Body of pancreas (tissue), 4 donors: ENCODE measurements at regions not wholly inside any gene's neighbourhood (a gene's known extent, or its start where the extent isn't known, plus 50 kb on each side); places are given as distances from the start of the nearest gene placed in this dataset.

ENCODE experiments used
- POLR2A ChIP-seq, 3 donors: fragments of 450-650 bp; IDR thresholded peaks; one replicate each; pipeline ENCODE4 v1.6.1; 2016; ENCODE audit warnings: antibody characterized with exemption in 3 of 3, mild to moderate bottlenecking in 2 of 3
- TF ChIP-seq, protein P1 (sequence below), 7 experiments: fragments of 450-650 bp in 4 of 7; fragments of 200-600 bp in 3 of 7; sonication (generic) in 3 of 7; IDR thresholded peaks; one replicate each; pipeline ENCODE4 v1.5.1; 2016 to 2019; ENCODE audit warnings: antibody characterized with exemption in 7 of 7

DNA sequence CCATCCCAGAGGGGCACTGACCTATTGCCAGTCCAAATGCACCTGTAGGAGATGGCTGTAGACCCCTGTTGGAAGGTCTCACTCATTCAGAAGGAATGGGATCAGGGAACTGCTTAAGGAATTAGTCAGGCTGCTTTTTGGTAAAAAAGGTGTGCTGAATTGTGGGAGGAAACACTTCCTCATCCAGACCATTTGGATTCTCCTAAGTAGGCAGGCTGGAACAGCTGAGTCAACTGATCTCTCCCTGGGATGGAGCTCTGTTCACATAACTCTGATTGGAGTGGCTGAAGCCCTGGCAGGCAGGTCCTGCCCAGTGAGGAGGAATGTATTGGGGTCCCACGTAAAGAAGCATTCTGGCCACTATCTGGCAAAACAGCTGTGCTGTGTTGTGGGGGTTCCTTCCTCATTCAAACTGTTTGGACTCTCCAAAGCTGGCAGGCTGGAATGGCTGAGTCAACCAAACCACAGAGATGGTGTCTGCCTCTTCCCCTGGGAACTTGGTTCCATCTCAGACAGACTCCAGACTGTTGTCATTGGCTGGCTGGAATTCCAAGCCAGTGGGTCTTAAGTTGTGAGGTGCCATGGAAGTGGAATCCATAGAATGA is 70.7 kb upstream of the PDC start:
- TF ChIP-seq, protein P1, sequence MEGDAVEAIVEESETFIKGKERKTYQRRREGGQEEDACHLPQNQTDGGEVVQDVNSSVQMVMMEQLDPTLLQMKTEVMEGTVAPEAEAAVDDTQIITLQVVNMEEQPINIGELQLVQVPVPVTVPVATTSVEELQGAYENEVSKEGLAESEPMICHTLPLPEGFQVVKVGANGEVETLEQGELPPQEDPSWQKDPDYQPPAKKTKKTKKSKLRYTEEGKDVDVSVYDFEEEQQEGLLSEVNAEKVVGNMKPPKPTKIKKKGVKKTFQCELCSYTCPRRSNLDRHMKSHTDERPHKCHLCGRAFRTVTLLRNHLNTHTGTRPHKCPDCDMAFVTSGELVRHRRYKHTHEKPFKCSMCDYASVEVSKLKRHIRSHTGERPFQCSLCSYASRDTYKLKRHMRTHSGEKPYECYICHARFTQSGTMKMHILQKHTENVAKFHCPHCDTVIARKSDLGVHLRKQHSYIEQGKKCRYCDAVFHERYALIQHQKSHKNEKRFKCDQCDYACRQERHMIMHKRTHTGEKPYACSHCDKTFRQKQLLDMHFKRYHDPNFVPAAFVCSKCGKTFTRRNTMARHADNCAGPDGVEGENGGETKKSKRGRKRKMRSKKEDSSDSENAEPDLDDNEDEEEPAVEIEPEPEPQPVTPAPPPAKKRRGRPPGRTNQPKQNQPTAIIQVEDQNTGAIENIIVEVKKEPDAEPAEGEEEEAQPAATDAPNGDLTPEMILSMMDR (IDR thresholded peaks at IDR 0.05), result no peak
- no peak for TF ChIP-seq POLR2A (IDR thresholded peaks at IDR 0.05)
